ENCODE measurements at regions not wholly inside any gene's neighbourhood (a gene's known extent, or its start where the extent isn't known, plus 50 kb on each side); places are given as distances from the start of the nearest gene placed in this dataset.

DNA sequence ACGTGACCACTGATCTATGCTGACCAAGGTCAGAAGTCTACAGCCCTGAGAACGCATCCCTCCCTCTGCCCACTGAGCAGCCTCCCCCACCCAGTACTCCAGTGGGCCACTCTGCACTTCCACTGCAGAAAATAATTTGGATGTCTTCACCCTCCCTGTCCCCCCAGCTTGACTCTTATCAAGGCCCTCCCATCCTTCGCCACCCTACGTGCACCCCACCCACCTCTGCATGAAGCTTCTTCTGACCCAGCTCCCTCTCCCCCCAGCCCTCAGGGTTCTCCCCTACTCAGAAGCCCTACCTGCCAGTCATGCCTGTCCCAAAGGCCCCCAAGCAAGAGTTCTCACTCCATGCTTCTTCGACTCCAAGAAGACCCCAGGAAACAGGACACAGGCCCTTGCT is 138.5 kb upstream of the FSTL4 start:
- TF ChIP-seq, protein P1, sequence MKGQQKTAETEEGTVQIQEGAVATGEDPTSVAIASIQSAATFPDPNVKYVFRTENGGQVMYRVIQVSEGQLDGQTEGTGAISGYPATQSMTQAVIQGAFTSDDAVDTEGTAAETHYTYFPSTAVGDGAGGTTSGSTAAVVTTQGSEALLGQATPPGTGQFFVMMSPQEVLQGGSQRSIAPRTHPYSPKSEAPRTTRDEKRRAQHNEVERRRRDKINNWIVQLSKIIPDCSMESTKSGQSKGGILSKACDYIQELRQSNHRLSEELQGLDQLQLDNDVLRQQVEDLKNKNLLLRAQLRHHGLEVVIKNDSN (IDR thresholded peaks at IDR 0.05): no peak
- TF ChIP-seq TAF1 (IDR thresholded peaks at IDR 0.05; ENCODE audit: low read depth): no peak
- TF ChIP-seq TCF12 (IDR thresholded peaks at IDR 0.05; ENCODE audit: low read depth): no peak
- no peak for TF ChIP-seq ZBTB7A (IDR thresholded peaks at IDR 0.05; ENCODE audit: low read depth)
- TF ChIP-seq TEAD4 (IDR thresholded peaks at IDR 0.05): no peak
- TF ChIP-seq CEBPB (IDR thresholded peaks at IDR 0.05): no peak
- no peak for TF ChIP-seq EGR1 (IDR thresholded peaks at IDR 0.05)
- no peak for TF ChIP-seq YY1 (IDR thresholded peaks at IDR 0.05; ENCODE audit: low read depth)
- TF ChIP-seq, protein P2, sequence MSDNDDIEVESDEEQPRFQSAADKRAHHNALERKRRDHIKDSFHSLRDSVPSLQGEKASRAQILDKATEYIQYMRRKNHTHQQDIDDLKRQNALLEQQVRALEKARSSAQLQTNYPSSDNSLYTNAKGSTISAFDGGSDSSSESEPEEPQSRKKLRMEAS (IDR thresholded peaks at IDR 0.05): no peak
- no peak for TF ChIP-seq CREB1 (IDR thresholded peaks at IDR 0.05; ENCODE audit: low read depth)
- no peak for TF ChIP-seq FOXM1 (IDR thresholded peaks at IDR 0.05; ENCODE audit: borderline replicate concordance, low read depth)
- no peak for TF ChIP-seq RAD21 (IDR thresholded peaks at IDR 0.05; ENCODE audit: low read depth)
- no peak for TF ChIP-seq EP300 (IDR thresholded peaks at IDR 0.05; ENCODE audit: borderline replicate concordance)

- TF ChIP-seq CEBPB (IDR thresholded peaks at IDR 0.05) (no peak), EGR1 (IDR thresholded peaks at IDR 0.05) (no peak), TAF1 (IDR thresholded peaks at IDR 0.05; ENCODE audit: low read depth) (no peak), YY1 (IDR thresholded peaks at IDR 0.05; ENCODE audit: low read depth) (no peak), NFIC (IDR thresholded peaks at IDR 0.05) (no peak), EP300 (IDR thresholded peaks at IDR 0.05; ENCODE audit: borderline replicate concordance) (no peak), REST (IDR thresholded peaks at IDR 0.05; ENCODE audit: low read depth) (no peak), FOXM1 (IDR thresholded peaks at IDR 0.05; ENCODE audit: borderline replicate concordance, low read depth) (no peak), TCF12 (IDR thresholded peaks at IDR 0.05; ENCODE audit: low read depth) (no peak), CREB1 (IDR thresholded peaks at IDR 0.05; ENCODE audit: low read depth) (no peak), TEAD4 (IDR thresholded peaks at IDR 0.05) (no peak), ZBTB7A (IDR thresholded peaks at IDR 0.05; ENCODE audit: low read depth) (no peak), RAD21 (IDR thresholded peaks at IDR 0.05; ENCODE audit: low read depth) (no peak)
- TF ChIP-seq, protein P1 (IDR thresholded peaks at IDR 0.05): no peak
- TF ChIP-seq, protein P2 (IDR thresholded peaks at IDR 0.05): no peak
These were observed 138.0 kb upstream of the FSTL4 start for GRCh38 chr5:133750356-133750755.

- TF ChIP-seq, protein P2 (IDR thresholded peaks at IDR 0.05): no peak
- TF ChIP-seq REST (IDR thresholded peaks at IDR 0.05; ENCODE audit: low read depth): no peak
- TF ChIP-seq, protein P1 (IDR thresholded peaks at IDR 0.05): no peak
- no peak for TF ChIP-seq TAF1 (IDR thresholded peaks at IDR 0.05; ENCODE audit: low read depth)
These were observed 137.1 kb upstream of the FSTL4 start for GRCh38 chr5:133749331-133749985.

DNA sequence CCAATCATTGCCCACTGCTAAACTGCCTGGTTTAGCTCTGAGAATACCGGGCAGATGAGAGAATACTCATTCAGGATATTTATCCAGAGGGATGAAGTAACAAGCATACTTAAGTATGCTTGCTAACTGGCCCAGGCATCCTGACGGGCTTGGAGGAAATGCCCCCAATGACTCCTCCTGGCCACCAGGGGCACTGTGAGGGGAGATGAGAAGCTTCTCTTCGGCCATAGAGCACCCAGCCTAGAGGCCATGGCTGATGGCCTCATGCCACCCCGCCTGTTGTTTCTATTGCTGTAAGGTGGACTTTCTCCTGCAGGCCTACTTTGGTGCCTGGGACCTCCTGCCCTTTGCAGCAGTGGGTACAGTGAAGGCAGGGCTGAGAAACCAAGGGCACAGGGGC is 134.5 kb upstream of the FSTL4 start:
- no peak for TF ChIP-seq ZBTB7A (IDR thresholded peaks at IDR 0.05; ENCODE audit: low read depth)
- TF ChIP-seq CEBPB (IDR thresholded peaks at IDR 0.05): no peak
- TF ChIP-seq NFIC (IDR thresholded peaks at IDR 0.05): no peak
- TF ChIP-seq, protein P1 (IDR thresholded peaks at IDR 0.05): no peak
- TF ChIP-seq TEAD4 (IDR thresholded peaks at IDR 0.05): no peak
- no peak for TF ChIP-seq RAD21 (IDR thresholded peaks at IDR 0.05; ENCODE audit: low read depth)
- no peak for TF ChIP-seq REST (IDR thresholded peaks at IDR 0.05; ENCODE audit: low read depth)
- TF ChIP-seq FOXM1 (IDR thresholded peaks at IDR 0.05; ENCODE audit: borderline replicate concordance, low read depth): no peak
- TF ChIP-seq EP300 (IDR thresholded peaks at IDR 0.05; ENCODE audit: borderline replicate concordance): no peak
- no peak for TF ChIP-seq YY1 (IDR thresholded peaks at IDR 0.05; ENCODE audit: low read depth)
- no peak for TF ChIP-seq TCF12 (IDR thresholded peaks at IDR 0.05; ENCODE audit: low read depth)
- no peak for TF ChIP-seq CREB1 (IDR thresholded peaks at IDR 0.05; ENCODE audit: low read depth)
- no peak for TF ChIP-seq TAF1 (IDR thresholded peaks at IDR 0.05; ENCODE audit: low read depth)
- TF ChIP-seq, protein P2 (IDR thresholded peaks at IDR 0.05): no peak
- no peak for TF ChIP-seq EGR1 (IDR thresholded peaks at IDR 0.05)
